PFSK-1 (cell line): ENCODE measurements at regions not wholly inside any gene's neighbourhood (a gene's known extent, or its start where the extent isn't known, plus 50 kb on each side); places are given as distances from the start of the nearest gene placed in this dataset.

Experiments
- FOXP2 ChIP-seq: optimal IDR thresholded peaks from 2 replicates; pipeline ENCODE3; 2011; ENCODE audit warnings: borderline replicate concordance, control low read depth, inconsistent platforms; ENCODE audit not compliant: insufficient read depth; ENCODE audit errors: extremely low read length, extremely low read depth
- POLR2AphosphoS5 ChIP-seq: IDR thresholded peaks from 2 replicates; pipeline ENCODE4 v1.6.1; 2012; ENCODE audit warnings: low read depth, mild to moderate bottlenecking, control low read depth, low read length, moderate library complexity
- SIN3A ChIP-seq: IDR thresholded peaks from 2 replicates; pipeline ENCODE4 v1.6.1; 2012; ENCODE audit warnings: mild to moderate bottlenecking, low read length, moderate library complexity, borderline replicate concordance; ENCODE audit not compliant: insufficient read depth
- TF ChIP-seq, protein P1 (sequence below), 2 experiments: IDR thresholded peaks; 2 replicates each; pipeline versions ENCODE4 v1.6.1 to v1.8.0; 2011 to 2012; ENCODE audit warnings: low read depth in 2 of 2, low read length in 2 of 2, control low read depth in 1 of 2, inconsistent platforms in 1 of 2, mild to moderate bottlenecking in 1 of 2, moderate library complexity in 1 of 2; ENCODE audit not compliant: insufficient read depth in 1 of 2

DNA sequence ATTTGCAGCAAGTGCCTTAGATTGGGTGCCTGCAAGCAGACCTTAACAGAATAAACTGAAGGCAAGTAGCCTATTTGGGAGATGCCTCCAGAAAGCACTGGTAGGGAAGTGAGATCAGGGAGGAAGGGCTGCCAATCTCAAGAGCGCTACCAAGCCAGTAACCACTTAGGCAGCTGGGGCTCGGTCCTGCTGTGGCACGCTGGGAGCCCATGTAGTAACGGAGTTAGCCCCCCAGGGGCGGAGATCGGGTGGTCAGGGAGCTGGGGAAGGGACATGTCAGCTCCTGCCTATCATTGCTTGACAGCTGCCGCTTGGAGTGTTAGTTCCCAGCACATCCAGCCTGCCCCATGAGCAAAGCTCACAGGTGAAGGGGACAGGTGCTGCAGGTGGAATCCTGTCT is 127.0 kb downstream of the CEBPB start:
- TF ChIP-seq, protein P1, sequence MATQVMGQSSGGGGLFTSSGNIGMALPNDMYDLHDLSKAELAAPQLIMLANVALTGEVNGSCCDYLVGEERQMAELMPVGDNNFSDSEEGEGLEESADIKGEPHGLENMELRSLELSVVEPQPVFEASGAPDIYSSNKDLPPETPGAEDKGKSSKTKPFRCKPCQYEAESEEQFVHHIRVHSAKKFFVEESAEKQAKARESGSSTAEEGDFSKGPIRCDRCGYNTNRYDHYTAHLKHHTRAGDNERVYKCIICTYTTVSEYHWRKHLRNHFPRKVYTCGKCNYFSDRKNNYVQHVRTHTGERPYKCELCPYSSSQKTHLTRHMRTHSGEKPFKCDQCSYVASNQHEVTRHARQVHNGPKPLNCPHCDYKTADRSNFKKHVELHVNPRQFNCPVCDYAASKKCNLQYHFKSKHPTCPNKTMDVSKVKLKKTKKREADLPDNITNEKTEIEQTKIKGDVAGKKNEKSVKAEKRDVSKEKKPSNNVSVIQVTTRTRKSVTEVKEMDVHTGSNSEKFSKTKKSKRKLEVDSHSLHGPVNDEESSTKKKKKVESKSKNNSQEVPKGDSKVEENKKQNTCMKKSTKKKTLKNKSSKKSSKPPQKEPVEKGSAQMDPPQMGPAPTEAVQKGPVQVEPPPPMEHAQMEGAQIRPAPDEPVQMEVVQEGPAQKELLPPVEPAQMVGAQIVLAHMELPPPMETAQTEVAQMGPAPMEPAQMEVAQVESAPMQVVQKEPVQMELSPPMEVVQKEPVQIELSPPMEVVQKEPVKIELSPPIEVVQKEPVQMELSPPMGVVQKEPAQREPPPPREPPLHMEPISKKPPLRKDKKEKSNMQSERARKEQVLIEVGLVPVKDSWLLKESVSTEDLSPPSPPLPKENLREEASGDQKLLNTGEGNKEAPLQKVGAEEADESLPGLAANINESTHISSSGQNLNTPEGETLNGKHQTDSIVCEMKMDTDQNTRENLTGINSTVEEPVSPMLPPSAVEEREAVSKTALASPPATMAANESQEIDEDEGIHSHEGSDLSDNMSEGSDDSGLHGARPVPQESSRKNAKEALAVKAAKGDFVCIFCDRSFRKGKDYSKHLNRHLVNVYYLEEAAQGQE (IDR thresholded peaks at IDR 0.05; ENCODE audit: insufficient read depth in 1 of 2, low read depth in 2 of 2, low read length in 2 of 2), result no peak
- TF ChIP-seq SIN3A, result no peak
- no peak for TF ChIP-seq FOXP2
- TF ChIP-seq POLR2AphosphoS5, result no peak
